T47D (cell line): ENCODE measurements at regions not wholly inside any gene's neighbourhood (a gene's known extent, or its start where the extent isn't known, plus 50 kb on each side); places are given as distances from the start of the nearest gene placed in this dataset.

Source experiments
- DNase-seq, 2 experiments: peaks; one replicate each; pipeline versions ENCODE4 v3.0.0 to v3.0.0-alpha.2; 2011 to 2012; ENCODE audit warnings: low read depth in 1 of 2, low spot score in 1 of 2
- JUND ChIP-seq: IDR thresholded peaks from 2 replicates; pipeline ENCODE4 v1.6.1; 2012; ENCODE audit warnings: low read depth
- in situ Hi-C: cut with HindIII; loops from 2 replicates; pipeline ENCODE4 v1.10.0; 2016; ENCODE audit warnings: low sequenced_read_pairs, low pct_unique_long_range_greater_than_20kb

GRCh38 chr11:71125150-71125549 lies 127.2 kb downstream of the SHANK2 start:
- in situ Hi-C loops = no loop called here
- DNase-seq = no peak
- no peak for TF ChIP-seq JUND

- TF ChIP-seq JUND = no peak
- in situ Hi-C loops = no loop called here
- DNase-seq = no peak
Observed at GRCh38 chr11:71124127-71124526, 128.2 kb downstream of the SHANK2 start.

GRCh38 chr11:71120471-71120896 lies 131.9 kb downstream of the SHANK2 start:
- DNase-seq = peak; percentile 48 to 86
- in situ Hi-C loops = no loop called here
- no peak for TF ChIP-seq JUND

GRCh38 chr11:71119656-71120269 lies 132.6 kb downstream of the SHANK2 start:
- DNase-seq = no peak
- TF ChIP-seq JUND = no peak
- in situ Hi-C loops = no loop called here

- in situ Hi-C loops = no loop called here
- no peak for DNase-seq
- no peak for TF ChIP-seq JUND
Observed at GRCh38 chr11:71118671-71119250, 133.6 kb downstream of the SHANK2 start.

- DNase-seq = no peak
Observed at GRCh38 chr11:71117311-71117710, 135.1 kb downstream of the SHANK2 start.

GRCh38 chr11:71116693-71117040 lies 135.7 kb downstream of the SHANK2 start:
- TF ChIP-seq JUND = no peak
- in situ Hi-C loops = no loop called here
- DNase-seq = no peak

More at GRCh38 chr11:71117311-71117710, 135.1 kb downstream of the SHANK2 start:
- TF ChIP-seq JUND = no peak
- in situ Hi-C loops = no loop called here

GRCh38 chr11:71115770-71116692 lies 136.3 kb downstream of the SHANK2 start:
- in situ Hi-C loops = no loop called here
- TF ChIP-seq JUND = no peak
- DNase-seq = no peak

- no peak for DNase-seq
- TF ChIP-seq JUND = no peak
- in situ Hi-C loops = no loop called here
Observed at GRCh38 chr11:71114124-71114851, 138.1 kb downstream of the SHANK2 start.

- in situ Hi-C loops = no loop called here
- no peak for TF ChIP-seq JUND
Observed at GRCh38 chr11:71112990-71113389, 139.4 kb downstream of the SHANK2 start.

GRCh38 chr11:71112454-71112853 lies 139.9 kb downstream of the SHANK2 start:
- DNase-seq = no peak
- in situ Hi-C loops = no loop called here
- TF ChIP-seq JUND = no peak

More at GRCh38 chr11:71112990-71113389, 139.4 kb downstream of the SHANK2 start:
- DNase-seq = no peak

GRCh38 chr11:71109586-71109985 lies 142.8 kb downstream of the SHANK2 start:
- in situ Hi-C loops = no loop called here
- TF ChIP-seq JUND = no peak

More at GRCh38 chr11:71109586-71109985, 142.8 kb downstream of the SHANK2 start:
- DNase-seq = no peak
